GM12874 (cell line): ENCODE measurements at regions not wholly inside any gene's neighbourhood (a gene's known extent, or its start where the extent isn't known, plus 50 kb on each side); places are given as distances from the start of the nearest gene placed in this dataset.

Experiments used
- TF ChIP-seq, protein P1 (sequence below): IDR thresholded peaks from 2 replicates; pipeline ENCODE4 v1.5.1; 2011; ENCODE audit warnings: low read depth, mild to moderate bottlenecking, control low read depth, low read length, moderate library complexity; ENCODE audit not compliant: insufficient read depth

DNA sequence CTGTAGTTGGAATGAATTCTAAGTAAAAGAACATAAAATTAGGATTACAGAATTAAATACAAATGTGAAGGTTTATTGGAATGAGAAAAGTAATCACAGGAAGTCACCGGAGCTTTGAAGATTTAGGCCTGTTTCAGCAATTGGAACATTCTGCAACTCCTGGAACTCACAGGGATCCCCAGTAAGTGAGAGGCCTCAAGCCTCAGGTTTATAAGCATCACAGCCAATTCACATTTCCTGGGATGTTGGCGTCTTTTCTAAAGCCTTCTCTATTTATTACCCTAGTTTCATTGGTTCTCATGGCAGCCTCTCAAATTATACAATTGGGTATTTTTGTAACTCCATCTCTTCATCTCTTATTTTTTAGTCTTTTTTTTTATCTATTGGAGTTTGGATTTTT is 90.4 kb upstream of the HIVEP1 start:
- TF ChIP-seq, protein P1, sequence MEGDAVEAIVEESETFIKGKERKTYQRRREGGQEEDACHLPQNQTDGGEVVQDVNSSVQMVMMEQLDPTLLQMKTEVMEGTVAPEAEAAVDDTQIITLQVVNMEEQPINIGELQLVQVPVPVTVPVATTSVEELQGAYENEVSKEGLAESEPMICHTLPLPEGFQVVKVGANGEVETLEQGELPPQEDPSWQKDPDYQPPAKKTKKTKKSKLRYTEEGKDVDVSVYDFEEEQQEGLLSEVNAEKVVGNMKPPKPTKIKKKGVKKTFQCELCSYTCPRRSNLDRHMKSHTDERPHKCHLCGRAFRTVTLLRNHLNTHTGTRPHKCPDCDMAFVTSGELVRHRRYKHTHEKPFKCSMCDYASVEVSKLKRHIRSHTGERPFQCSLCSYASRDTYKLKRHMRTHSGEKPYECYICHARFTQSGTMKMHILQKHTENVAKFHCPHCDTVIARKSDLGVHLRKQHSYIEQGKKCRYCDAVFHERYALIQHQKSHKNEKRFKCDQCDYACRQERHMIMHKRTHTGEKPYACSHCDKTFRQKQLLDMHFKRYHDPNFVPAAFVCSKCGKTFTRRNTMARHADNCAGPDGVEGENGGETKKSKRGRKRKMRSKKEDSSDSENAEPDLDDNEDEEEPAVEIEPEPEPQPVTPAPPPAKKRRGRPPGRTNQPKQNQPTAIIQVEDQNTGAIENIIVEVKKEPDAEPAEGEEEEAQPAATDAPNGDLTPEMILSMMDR = no peak

DNA sequence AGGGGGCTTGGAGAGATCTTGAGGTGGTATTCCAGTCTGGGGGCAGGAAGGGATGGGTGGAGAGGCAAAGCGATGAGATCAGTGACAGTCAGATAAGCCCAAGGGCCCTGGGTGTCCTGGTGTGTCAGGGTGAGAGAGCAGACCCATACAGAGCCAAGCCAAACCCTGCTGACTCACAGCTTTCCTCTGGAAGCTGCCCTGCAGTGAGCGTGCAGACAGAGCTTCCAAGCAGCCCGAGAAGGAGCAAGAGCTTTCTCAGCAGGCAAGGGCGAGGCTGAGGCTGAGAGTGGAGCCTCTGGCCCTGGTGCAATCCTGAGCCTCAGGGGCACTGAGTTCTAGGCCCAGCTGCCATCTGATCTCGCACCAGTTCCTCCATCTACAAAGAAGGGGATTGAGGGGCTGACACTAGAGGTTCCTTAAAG is 91.1 kb upstream of the HIVEP1 start:
- TF ChIP-seq, protein P1 = no peak

DNA sequence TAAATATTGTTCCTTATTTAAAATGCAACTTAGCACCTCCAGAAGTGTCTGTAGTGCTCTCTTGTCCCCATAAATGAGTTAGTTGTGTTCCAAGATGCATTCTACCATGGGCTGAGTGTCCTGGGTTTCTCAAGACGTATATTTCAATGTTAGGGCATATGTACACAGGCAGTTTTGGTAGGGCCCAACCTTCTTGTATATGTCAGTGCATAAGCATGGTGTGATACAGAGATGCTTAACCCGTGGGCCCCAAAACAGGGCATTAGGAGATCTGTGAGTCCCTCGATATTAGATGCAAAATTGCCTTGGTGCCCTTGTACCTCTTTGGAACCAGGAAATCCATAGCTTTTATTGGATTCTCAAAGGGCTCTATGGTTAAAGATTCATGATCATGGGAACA is 91.5 kb upstream of the HIVEP1 start:
- TF ChIP-seq, protein P1 = no peak

DNA sequence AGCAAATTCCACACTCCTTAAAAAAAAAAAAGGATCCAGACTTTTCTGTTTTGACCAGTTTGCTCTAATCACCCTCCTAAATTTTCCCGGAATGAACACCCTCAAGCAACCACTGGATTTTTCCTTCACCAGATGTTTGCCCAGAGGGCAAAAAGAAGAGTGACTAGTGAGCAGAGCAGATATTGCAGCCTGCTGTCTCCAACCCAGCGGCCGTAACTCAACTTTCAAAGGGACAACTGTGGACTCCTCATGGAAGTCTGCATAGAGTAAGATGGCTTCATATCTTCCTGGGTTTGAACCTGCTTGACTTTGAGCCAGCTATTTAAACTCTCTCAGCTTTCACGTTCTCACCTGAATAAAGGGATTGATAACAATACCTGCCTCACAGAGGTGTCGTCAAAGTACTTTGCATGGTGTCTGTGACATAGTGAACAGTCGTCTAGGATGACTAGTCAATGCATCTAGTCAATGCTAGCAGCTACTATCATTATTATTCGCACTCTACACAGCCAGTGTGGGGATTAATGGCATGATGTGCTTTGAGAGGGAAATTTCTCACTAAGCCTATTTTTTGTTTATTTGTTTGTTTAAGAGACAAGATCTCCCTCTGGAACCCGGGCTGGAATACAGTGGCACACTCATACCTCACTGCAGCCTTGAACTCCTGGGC is 92.2 kb upstream of the HIVEP1 start:
- TF ChIP-seq, protein P1 = no peak

DNA sequence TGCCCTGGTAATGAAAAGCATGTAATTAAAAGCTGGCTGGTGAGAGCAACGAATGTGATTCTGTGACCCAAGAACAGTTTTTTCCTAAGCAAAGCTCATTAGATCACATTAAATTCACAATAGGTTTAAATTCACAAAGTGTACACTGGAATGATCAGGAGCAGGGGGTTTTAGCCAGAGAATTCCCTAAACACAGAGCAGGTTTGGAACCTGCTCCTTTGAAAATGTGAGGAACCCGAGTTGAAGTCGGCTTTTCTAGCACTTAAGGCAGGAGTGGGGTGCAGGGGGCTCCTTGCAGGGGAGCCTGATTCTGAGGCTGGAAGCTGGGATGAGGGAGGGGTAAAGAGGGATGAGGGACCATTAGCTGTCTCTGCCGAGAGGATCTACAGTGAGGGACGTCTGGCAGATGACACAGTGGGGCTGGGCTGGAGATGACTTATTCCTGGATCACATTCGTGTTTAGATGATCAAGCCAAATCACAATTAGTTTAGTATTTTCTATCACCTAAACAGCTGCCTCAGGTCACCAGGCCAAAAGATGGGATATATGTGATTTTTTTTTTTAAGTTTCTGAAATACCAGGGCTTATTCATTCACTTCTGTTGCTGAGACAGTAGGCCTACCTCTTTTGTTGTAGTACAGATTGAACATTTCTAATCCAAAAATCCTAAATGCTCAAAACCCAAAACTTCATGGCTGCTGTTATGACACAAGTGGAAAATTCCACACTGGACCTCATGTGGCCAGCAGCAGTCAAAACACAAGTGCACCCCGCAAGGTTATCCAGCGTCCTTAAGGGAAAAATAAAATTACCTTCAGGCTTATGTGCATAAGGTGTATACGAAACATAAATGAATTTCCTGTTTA is 93.1 kb upstream of the HIVEP1 start:
- TF ChIP-seq, protein P1 = no peak

DNA sequence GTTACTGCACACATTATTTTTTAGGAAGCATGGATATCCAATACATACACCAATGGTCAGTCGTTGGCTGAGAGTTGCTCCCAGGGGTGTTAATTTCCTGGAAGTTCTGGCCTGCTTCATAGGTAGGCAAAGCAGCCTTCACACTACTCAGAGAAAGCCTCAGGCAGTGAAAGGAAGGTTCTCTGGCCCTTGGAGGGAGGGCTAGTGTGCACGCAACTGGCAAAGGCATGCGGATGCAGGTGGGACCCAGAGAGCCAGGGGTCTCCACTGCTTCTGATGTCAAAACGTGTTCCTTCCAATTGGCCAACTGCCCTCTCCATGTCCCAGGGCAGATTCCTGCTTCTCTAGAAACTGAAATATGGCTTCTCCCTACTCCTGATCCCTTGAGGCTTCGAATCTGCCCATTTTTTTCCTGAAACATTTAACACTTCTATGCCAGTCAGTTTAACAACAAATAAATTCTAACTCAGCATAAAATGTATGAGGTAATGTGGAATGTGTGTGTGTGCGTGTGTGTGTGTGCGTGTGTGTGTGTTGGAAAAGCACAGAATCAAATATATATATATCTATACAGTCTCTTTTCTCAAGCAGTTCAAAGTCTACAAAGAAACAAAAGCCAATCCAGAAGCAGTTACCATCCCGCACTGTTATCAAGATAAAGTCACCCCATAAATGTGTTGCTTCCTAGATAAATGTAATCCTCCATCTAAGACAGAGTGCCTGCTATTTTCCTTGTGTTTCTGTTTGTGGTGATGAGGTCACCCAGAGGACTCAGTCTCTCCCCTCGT is 94.0 kb upstream of the HIVEP1 start:
- TF ChIP-seq, protein P1 = no peak

DNA sequence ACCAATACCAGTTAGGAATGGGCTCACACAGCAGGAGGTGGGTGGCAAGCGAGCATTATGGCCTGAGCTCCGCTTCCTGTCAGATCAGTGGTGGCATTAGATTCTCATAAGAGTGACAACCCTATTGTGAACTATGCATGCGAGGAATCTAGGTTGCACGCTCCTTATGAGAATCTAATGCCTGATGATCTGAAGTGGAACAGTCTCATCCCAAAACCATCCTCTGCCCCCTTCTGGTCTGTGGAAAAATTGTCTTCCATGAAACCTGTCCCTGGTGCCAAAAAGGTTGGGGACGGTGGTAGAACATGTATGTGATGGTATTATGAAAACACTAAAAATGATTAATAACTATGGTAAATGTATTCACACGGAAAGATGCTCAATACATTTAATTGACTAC is 99.7 kb upstream of the HIVEP1 start:
- TF ChIP-seq, protein P1 = no peak
